ENCODE measurements at regions not wholly inside any gene's neighbourhood (a gene's known extent, or its start where the extent isn't known, plus 50 kb on each side); places are given as distances from the start of the nearest gene placed in this dataset.

DNA sequence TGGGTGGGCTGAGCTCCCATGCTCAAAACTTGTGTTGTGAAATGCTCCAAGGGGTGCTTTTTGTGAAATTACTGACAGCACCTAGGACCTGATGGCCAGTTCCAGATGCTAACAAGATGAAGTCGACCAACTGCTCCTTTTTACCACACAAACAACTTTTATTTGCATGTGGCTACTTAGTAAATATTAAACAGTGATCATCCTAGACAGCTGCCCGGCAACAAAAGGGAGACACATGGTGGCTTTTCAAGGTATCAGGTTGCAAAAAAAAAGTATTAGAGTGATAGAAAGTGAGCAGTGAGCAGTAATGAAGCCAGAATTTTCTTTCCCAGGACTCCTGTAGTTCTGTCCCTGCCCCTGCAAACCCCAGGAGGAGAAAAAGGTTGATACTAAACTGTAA, 118.5 kb downstream of the RPIA start:
- Histone ChIP-seq H3K27me3 (no peaks in the 10 kb centered on the region), H3K4me3 (no peak overlapping the region), H3K27ac (no peak overlapping the region), H3K36me3 (replicated peaks in 1 of 2) (no peaks in the 10 kb centered on the region), H3K4me1 (replicated peaks in 1 of 2) (no peaks in the 10 kb centered on the region), H3K9me3 (replicated peaks in 1 of 3) (no peaks in the 10 kb centered on the region)
- TF ChIP-seq, protein P1, sequence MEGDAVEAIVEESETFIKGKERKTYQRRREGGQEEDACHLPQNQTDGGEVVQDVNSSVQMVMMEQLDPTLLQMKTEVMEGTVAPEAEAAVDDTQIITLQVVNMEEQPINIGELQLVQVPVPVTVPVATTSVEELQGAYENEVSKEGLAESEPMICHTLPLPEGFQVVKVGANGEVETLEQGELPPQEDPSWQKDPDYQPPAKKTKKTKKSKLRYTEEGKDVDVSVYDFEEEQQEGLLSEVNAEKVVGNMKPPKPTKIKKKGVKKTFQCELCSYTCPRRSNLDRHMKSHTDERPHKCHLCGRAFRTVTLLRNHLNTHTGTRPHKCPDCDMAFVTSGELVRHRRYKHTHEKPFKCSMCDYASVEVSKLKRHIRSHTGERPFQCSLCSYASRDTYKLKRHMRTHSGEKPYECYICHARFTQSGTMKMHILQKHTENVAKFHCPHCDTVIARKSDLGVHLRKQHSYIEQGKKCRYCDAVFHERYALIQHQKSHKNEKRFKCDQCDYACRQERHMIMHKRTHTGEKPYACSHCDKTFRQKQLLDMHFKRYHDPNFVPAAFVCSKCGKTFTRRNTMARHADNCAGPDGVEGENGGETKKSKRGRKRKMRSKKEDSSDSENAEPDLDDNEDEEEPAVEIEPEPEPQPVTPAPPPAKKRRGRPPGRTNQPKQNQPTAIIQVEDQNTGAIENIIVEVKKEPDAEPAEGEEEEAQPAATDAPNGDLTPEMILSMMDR (IDR thresholded peaks at IDR 0.05): no peak
- TF ChIP-seq POLR2A (IDR thresholded peaks at IDR 0.05): no peak
- intact Hi-C loops (cut with DNase I): no loop called here
- WGBS, 4 donors: 40 to 47% (median 46%) methylated on average over 2 of the region's 2 CpGs
- no peak for DNase-seq

DNA sequence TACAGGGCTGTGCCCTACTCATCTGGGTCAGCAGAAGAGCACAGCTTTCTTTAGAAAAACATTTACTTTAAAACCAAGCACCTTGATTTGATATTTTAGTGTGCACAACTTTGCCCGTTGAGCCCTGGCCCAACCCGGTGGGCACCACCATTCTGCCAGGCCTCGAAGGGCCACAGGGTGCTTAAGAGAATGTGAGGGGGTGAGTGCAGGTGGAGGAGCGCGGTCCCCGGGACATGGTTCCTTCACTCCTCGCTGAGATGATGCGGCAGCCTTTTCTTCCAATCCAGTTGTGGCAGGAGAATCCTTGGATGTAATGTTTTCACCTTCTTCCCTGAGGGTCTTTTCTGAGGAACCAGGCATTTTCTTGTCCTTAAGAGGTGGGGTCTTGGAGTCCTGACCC, 119.0 kb downstream of the RPIA start:
- DNase-seq: no peak
- Histone ChIP-seq H3K4me1 (replicated peaks in 1 of 2) (no peaks in the 10 kb centered on the region), H3K4me3 (no peak overlapping the region), H3K27ac (no peak overlapping the region), H3K36me3 (replicated peaks in 1 of 2) (no peaks in the 10 kb centered on the region), H3K9me3 (replicated peaks in 1 of 3) (no peaks in the 10 kb centered on the region), H3K27me3 (no peaks in the 10 kb centered on the region)
- TF ChIP-seq, protein P1 (IDR thresholded peaks at IDR 0.05): no peak
- TF ChIP-seq POLR2A (IDR thresholded peaks at IDR 0.05): no peak
- 86 to 96% (median 92%) methylated on average over 8 of the region's 8 CpGs for WGBS, 4 donors
- intact Hi-C loops (cut with DNase I): no loop called here

DNA sequence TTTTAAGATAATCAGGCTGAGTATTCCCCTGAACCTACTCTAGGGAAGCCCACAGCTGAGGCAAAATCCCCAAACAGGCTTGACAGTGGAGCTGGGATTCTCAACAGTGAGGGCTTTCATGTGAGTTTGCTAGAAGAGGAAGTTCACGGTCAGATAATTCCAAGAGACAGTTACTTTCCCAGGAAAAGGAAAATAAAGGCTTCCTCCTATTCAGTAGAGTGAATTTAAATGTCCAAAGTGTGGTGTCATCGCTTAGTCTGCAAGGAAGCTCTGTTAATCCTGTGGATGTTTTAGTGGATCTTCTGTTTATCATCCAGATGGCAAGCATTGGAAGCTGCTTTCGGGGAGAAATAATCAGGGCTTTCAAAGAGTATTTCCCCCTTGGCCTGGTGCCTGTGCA, 119.8 kb downstream of the RPIA start:
- Histone ChIP-seq H3K4me3 (no peak overlapping the region), H3K4me1 (replicated peaks in 1 of 2) (no peaks in the 10 kb centered on the region), H3K27ac (peak overlapping the region in 1 of 5 donors; percentile 22), H3K9me3 (replicated peaks in 1 of 3) (no peaks in the 10 kb centered on the region), H3K36me3 (replicated peaks in 1 of 2) (no peaks in the 10 kb centered on the region), H3K27me3 (no peaks in the 10 kb centered on the region)
- intact Hi-C loops (cut with DNase I): no loop called here
- no peak for DNase-seq
- no peak for TF ChIP-seq POLR2A (IDR thresholded peaks at IDR 0.05)
- TF ChIP-seq, protein P1 (IDR thresholded peaks at IDR 0.05): no peak
- WGBS, 4 donors: 77 to 88% (median 83%) methylated on average over 3 of the region's 3 CpGs

DNA sequence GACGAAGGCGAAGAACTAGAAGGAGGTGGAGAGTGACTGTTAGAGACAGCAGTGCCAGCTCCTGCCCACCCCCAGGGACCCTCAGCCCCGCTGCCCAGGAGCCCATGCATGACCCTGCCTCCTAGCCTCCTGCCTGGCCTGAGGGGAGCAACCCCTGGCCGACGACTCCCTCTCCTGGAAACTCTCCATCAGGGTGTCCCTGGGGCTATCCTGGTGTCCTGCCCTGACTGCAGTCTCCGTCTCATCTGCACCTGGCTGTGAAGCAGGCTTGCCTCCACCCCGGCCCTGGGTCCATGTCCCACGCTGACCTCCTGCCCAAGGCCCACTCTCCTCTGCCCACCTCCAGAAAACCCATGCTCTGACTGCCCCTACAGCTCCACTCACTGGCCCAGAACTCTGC, 120.2 kb downstream of the RPIA start:
- no peaks in the 10 kb centered on the region for H3K27me3 ChIP-seq
- peak overlapping the region in 1 of 5 donors; percentile 22 for H3K27ac ChIP-seq
- DNase-seq: no peak
- no peak overlapping the region for H3K4me3 ChIP-seq
- intact Hi-C loops (cut with DNase I): no loop called here
- H3K4me1 ChIP-seq (replicated peaks in 1 of 2): no peaks in the 10 kb centered on the region
- no peaks in the 10 kb centered on the region for H3K9me3 ChIP-seq (replicated peaks in 1 of 3)
- 83 to 92% (median 88%) methylated on average over 6 to 8 of the region's 8 CpGs for WGBS, 4 donors
- TF ChIP-seq, protein P1 (IDR thresholded peaks at IDR 0.05): no peak
- no peak for TF ChIP-seq POLR2A (IDR thresholded peaks at IDR 0.05)
- H3K36me3 ChIP-seq (replicated peaks in 1 of 2): no peaks in the 10 kb centered on the region
